ENCODE measurements at regions not wholly inside any gene's neighbourhood (a gene's known extent, or its start where the extent isn't known, plus 50 kb on each side); places are given as distances from the start of the nearest gene placed in this dataset.

- H3K4me1 ChIP-seq: peaks cover 0 to 6% (median 0%) of the 10 kb centered on the region in 4 donors
- TF ChIP-seq POLR2AphosphoS5 (IDR thresholded peaks at IDR 0.05) (no peak), POLR2A (IDR thresholded peaks at IDR 0.05) (no peak), CTCF (IDR thresholded peaks at IDR 0.05) (no peak), EP300 (IDR thresholded peaks at IDR 0.05) (no peak)
- DNase-seq: no peak
- intact Hi-C loops (cut with DNase I): no loop called here
- no peaks in the 10 kb centered on the region for H3K9me3 ChIP-seq
- H3K27ac ChIP-seq: no peak overlapping the region
- 41 to 61% methylated on average over 1 of the region's 1 CpG for WGBS, 2 donors
- H3K27me3 ChIP-seq: no peaks in the 10 kb centered on the region
- no peak overlapping the region for H3K4me3 ChIP-seq
- H3K36me3 ChIP-seq: no peaks in the 10 kb centered on the region
These were observed 126.6 kb downstream of the SLC6A15 start for GRCh38 chr12:84785951-84786350.

GRCh38 chr12:84785281-84785680, 127.3 kb downstream of the SLC6A15 start:
- TF ChIP-seq EP300 (IDR thresholded peaks at IDR 0.05) (no peak), CTCF (IDR thresholded peaks at IDR 0.05) (no peak), POLR2AphosphoS5 (IDR thresholded peaks at IDR 0.05) (no peak), POLR2A (IDR thresholded peaks at IDR 0.05) (no peak)
- DNase-seq: no peak
- Histone ChIP-seq H3K4me1 (peaks cover 0 to 6% (median 0%) of the 10 kb centered on the region in 4 donors), H3K4me3 (no peak overlapping the region), H3K27me3 (no peaks in the 10 kb centered on the region), H3K36me3 (no peaks in the 10 kb centered on the region), H3K27ac (no peak overlapping the region), H3K9me3 (no peaks in the 10 kb centered on the region)
- 72 to 88% methylated on average over 1 of the region's 1 CpG for WGBS, 2 donors
- intact Hi-C loops (cut with DNase I): no loop called here

GRCh38 chr12:84779169-84779568, 133.4 kb downstream of the SLC6A15 start:
- intact Hi-C loops (cut with DNase I): no loop called here
- Histone ChIP-seq H3K4me1 (no peaks in the 10 kb centered on the region), H3K9me3 (no peaks in the 10 kb centered on the region), H3K27ac (no peak overlapping the region), H3K27me3 (no peaks in the 10 kb centered on the region), H3K4me3 (no peak overlapping the region), H3K36me3 (no peaks in the 10 kb centered on the region)
- no peak for DNase-seq
- TF ChIP-seq POLR2AphosphoS5 (IDR thresholded peaks at IDR 0.05): no peak
- TF ChIP-seq EP300 (IDR thresholded peaks at IDR 0.05): no peak
- no peak for TF ChIP-seq POLR2A (IDR thresholded peaks at IDR 0.05)
- no peak for TF ChIP-seq CTCF (IDR thresholded peaks at IDR 0.05)
- WGBS, 2 donors: 86 to 87% methylated on average over 5 of the region's 5 CpGs

- no peak for TF ChIP-seq POLR2A (IDR thresholded peaks at IDR 0.05)
- TF ChIP-seq POLR2AphosphoS5 (IDR thresholded peaks at IDR 0.05): no peak
- no peak for TF ChIP-seq CTCF (IDR thresholded peaks at IDR 0.05)
- no peak for TF ChIP-seq EP300 (IDR thresholded peaks at IDR 0.05)
- WGBS, 2 donors: 31 to 57% methylated on average over 2 of the region's 2 CpGs
- Histone ChIP-seq H3K27me3 (no peaks in the 10 kb centered on the region), H3K4me1 (no peaks in the 10 kb centered on the region), H3K9me3 (no peaks in the 10 kb centered on the region), H3K4me3 (no peak overlapping the region), H3K27ac (no peak overlapping the region), H3K36me3 (no peaks in the 10 kb centered on the region)
- no peak for DNase-seq
- intact Hi-C loops (cut with DNase I): no loop called here
These were observed 140.3 kb downstream of the SLC6A15 start for GRCh38 chr12:84772281-84772680.

GRCh38 chr12:84767079-84767478, 145.5 kb downstream of the SLC6A15 start:
- no peak for TF ChIP-seq CTCF (IDR thresholded peaks at IDR 0.05)
- TF ChIP-seq POLR2AphosphoS5 (IDR thresholded peaks at IDR 0.05): no peak
- no peak for TF ChIP-seq POLR2A (IDR thresholded peaks at IDR 0.05)
- no peak for TF ChIP-seq EP300 (IDR thresholded peaks at IDR 0.05)
- intact Hi-C loops (cut with DNase I): no loop called here
- H3K4me3 ChIP-seq: no peak overlapping the region
- no peak overlapping the region for H3K27ac ChIP-seq
- whole genome bisulfite sequencing, 2 donors: 59 to 72% methylated on average over 1 of the region's 1 CpG
- H3K27me3 ChIP-seq: no peaks in the 10 kb centered on the region
- no peaks in the 10 kb centered on the region for H3K9me3 ChIP-seq
- H3K36me3 ChIP-seq: no peaks in the 10 kb centered on the region
- peaks cover 0 to 4% (median 2%) of the 10 kb centered on the region in 4 donors for H3K4me1 ChIP-seq
- no peak for DNase-seq

Data from sigmoid colon (tissue), 6 donors.